Esophagus (tissue), 2 donors: ENCODE measurements at regions not wholly inside any gene's neighbourhood (a gene's known extent, or its start where the extent isn't known, plus 50 kb on each side); places are given as distances from the start of the nearest gene placed in this dataset.

Source experiments
- H3K27ac ChIP-seq, 2 donors: one replicate each; pipeline ENCODE4 v1.5.1; 2013; ENCODE audit warnings: low read depth in 2 of 2, mild to moderate bottlenecking in 2 of 2, inconsistent platforms in 1 of 2, low read length in 1 of 2, moderate library complexity in 1 of 2
- H3K27me3 ChIP-seq, 2 donors: one replicate each; pipeline ENCODE4 v1.6.1; 2013; ENCODE audit warnings: low read length in 2 of 2, control low read depth in 1 of 2, mild to moderate bottlenecking in 1 of 2; ENCODE audit not compliant: insufficient read depth in 2 of 2, control insufficient read depth in 1 of 2
- H3K36me3 ChIP-seq, 2 donors: one replicate each; pipeline ENCODE4 v1.6.1; 2013; ENCODE audit warnings: low read length in 1 of 2; ENCODE audit not compliant: control insufficient read depth in 2 of 2, insufficient read depth in 2 of 2
- H3K4me1 ChIP-seq, 2 donors: one replicate each; pipeline ENCODE4 v1.6.1; 2013; ENCODE audit warnings: low read length in 1 of 2; ENCODE audit not compliant: control insufficient read depth in 2 of 2, insufficient read depth in 2 of 2
- H3K4me3 ChIP-seq, 2 donors: one replicate each; pipeline ENCODE4 v1.5.1; 2013; ENCODE audit warnings: low read length in 2 of 2, mild to moderate bottlenecking in 2 of 2, low read depth in 1 of 2, moderate library complexity in 1 of 2
- H3K9me3 ChIP-seq, 2 donors: one replicate each; pipeline ENCODE4 v1.6.1; 2013; ENCODE audit warnings: mild to moderate bottlenecking in 2 of 2, low read depth in 1 of 2, low read length in 1 of 2, moderate library complexity in 1 of 2; ENCODE audit not compliant: control insufficient read depth in 2 of 2, insufficient read depth in 1 of 2
- WGBS, 2 donors: extraction: QIAGEN DNeasy Blood & Tissue Kit; methylation state at CpG; one replicate each; pipeline ENCODE4 v1.1.7; 2013; 5-methylcytosine and 5-hydroxymethylcytosine counted together
- donor health status: healthy with polysubstance abuse.
- donor health status: Bipolar disorder and iron deficiency.

DNA sequence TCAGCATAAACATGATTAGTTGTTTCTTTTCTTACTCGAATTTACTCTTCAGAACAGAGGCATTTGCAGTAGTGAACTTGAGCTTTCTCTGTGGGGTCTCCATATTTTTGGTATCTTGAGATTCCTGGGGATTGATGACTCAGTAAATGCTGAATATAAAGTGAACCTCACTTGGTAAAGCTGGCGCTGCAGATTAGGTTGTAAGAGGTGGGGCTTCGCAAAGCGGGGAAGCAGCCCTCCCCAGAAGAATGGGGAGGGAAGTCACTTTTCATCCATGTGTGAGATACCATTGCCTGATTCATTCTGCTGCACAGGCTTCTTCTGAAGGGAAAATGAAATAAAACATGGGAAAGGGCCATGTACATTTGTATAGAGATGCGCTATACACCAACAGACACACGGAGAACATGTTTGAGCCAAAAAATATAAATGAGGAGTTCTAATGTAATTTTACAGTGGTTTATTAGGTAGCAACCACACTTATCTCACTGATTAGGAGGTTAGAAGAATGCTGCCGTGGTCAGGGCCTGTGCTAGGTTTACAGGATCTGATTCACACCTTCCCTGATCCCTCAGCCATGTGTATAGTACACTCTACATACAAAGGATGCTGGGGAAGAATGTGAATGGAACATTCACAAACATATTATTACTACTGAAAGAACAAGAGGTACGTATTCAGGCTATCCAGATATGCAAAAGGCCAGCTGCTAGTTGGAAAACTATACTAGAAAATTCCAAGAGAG lies 63.5 kb downstream of the DNTTIP2 start:
- Histone ChIP-seq H3K27me3 (no peaks in the 10 kb centered on the region), H3K27ac (no peak overlapping the region), H3K4me1 (no peaks in the 10 kb centered on the region), H3K9me3 (peaks cover 0 to 2% of the 10 kb centered on the region in 2 donors), H3K36me3 (no peaks in the 10 kb centered on the region), H3K4me3 (no peak overlapping the region)
- WGBS, 2 donors = 82 to 83% methylated on average over 8 of the region's 8 CpGs

DNA sequence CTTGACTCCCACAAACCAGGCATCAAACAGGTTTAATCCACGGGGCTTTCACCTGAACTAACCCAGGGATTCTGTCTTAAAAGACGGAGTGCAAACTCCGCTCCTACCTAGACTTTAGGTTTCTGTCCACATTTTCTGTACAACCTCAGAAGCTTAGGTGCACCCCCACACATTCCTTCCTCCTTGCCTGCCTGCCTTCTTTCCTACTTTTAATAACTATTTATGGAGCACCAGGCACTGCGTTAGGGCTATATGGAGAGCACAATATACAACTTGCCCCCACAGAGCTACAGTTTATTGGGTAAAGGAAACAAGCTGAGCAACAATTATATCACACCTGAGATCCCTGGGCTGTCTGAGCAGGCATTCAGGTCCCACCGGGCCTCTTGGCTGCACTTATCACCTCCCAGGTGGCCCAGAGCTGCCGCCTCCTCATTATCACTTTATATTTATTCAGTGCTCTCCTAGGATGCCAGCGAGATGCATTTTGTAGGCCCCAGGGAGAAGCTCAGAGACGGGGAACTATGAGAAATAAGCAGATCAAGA lies 64.1 kb downstream of the DNTTIP2 start:
- no peak overlapping the region for H3K4me3 ChIP-seq
- H3K27ac ChIP-seq = no peak overlapping the region
- no peaks in the 10 kb centered on the region for H3K36me3 ChIP-seq
- 71 to 82% methylated on average over 8 of the region's 8 CpGs for WGBS, 2 donors
- no peaks in the 10 kb centered on the region for H3K4me1 ChIP-seq
- peaks cover 0 to 2% of the 10 kb centered on the region in 2 donors for H3K9me3 ChIP-seq
- no peaks in the 10 kb centered on the region for H3K27me3 ChIP-seq

DNA sequence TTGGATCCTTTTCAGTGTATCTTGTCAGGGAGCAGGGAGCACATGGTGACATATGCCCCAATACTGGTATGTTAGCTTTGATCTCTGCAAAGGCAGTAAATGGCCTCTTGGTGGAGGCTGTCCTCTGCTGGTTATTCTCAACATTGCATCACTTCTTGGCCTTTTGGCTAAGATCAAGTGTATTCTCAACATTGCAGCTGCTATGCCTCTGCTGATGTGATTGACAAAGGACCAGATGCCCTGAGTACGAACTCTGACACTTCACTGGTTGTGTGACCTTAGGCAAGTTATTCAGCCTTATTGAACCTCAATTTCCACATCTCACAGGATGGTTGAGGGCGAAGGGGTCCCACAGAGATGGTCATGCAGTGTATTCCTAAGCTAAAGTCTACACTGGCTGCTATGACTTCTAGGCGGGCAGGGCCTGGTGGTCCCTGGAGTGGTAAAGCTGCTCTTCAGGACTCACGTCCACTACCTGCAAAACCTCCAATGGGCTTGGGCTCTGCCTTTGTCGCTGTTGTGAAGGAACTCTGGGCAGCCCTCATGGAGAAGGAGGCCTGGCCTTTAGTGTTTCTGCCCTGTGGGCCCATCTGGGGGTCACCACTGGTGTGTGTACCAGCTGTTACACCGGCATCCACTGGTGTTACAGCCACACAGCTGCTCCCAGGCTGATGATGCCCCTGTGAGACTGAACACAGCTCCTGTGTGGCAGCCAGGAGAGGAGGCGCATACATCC lies 64.8 kb downstream of the DNTTIP2 start:
- H3K27me3 ChIP-seq = no peaks in the 10 kb centered on the region
- 78 to 80% methylated on average over 7 of the region's 7 CpGs for WGBS, 2 donors

GRCh38 chr1:93813076-93813475 lies 65.9 kb downstream of the DNTTIP2 start:
- Histone ChIP-seq H3K36me3 (no peaks in the 10 kb centered on the region), H3K27ac (no peak overlapping the region), H3K4me3 (no peak overlapping the region), H3K9me3 (peaks cover 0 to 2% of the 10 kb centered on the region in 2 donors), H3K4me1 (no peaks in the 10 kb centered on the region), H3K27me3 (no peaks in the 10 kb centered on the region)
- WGBS, 2 donors = 91 to 94% methylated on average over 2 of the region's 2 CpGs

More for the DNA sequence above, 64.8 kb downstream of the DNTTIP2 start:
- Histone ChIP-seq H3K27ac (no peak overlapping the region), H3K9me3 (peaks cover 0 to 2% of the 10 kb centered on the region in 2 donors), H3K36me3 (no peaks in the 10 kb centered on the region), H3K4me3 (no peak overlapping the region), H3K4me1 (no peaks in the 10 kb centered on the region)

DNA sequence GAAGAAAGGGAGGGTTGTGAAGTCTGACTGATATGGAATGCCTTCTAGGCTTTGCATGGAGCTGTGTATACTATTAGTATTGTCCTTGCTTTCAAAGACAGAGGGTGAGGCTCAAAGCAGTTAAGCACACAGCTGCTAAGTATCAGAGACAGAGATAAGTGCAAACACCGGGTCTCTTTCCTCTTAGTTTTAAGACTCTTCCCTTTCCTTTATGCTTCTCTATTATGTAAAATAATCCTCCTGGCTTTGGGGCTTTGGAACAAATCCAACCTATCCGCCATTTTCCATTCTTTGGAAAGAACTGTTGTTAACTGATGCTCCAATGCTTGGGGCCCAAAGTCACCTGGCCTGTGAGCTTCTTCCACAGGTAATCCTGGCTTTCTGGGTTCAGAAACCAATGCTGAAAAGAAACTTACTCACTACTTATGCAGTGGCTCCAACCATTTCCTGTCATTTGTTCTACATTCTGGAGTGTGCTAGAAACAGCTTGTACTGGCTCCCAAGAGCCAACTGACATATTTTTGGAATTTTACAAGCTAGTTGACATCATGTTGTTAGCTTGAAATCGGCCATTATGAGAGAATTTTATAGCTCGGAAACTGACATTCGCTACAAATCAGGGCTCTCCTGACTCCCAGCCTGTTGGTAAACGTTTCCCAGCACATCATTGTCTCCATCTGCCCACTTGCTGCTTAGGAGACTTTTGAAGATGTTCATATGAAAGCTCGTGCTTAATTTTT lies 67.5 kb downstream of the DNTTIP2 start:
- Histone ChIP-seq H3K9me3 (peaks cover 0 to 2% of the 10 kb centered on the region in 2 donors), H3K36me3 (no peaks in the 10 kb centered on the region), H3K4me1 (no peaks in the 10 kb centered on the region), H3K27me3 (no peaks in the 10 kb centered on the region), H3K4me3 (no peak overlapping the region), H3K27ac (no peak overlapping the region)
- 73 to 74% methylated on average over 7 of the region's 7 CpGs for WGBS, 2 donors

DNA sequence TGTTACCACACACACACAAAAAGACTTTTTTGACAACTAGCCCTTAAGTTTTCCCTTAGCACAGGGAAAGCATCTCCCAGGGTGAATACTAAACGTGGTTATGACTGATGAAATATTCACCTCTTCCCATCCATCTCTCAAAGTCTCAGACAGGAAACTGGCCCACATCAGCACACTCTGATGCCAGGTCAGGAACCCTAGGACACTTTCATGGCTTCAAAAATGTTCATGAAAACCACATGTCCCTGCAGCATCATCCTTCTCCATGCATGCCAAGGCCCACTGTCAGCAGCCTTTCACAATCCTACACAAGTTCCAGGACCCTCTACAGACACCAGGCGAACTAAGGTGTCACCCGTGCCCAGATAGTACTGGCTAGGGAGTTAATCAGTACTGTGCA lies 68.7 kb downstream of the DNTTIP2 start:
- H3K4me3 ChIP-seq = no peak overlapping the region
- no peaks in the 10 kb centered on the region for H3K36me3 ChIP-seq
- peaks cover 0 to 2% of the 10 kb centered on the region in 2 donors for H3K9me3 ChIP-seq
- 85 to 88% methylated on average over 3 of the region's 3 CpGs for WGBS, 2 donors
- no peaks in the 10 kb centered on the region for H3K4me1 ChIP-seq
- no peaks in the 10 kb centered on the region for H3K27me3 ChIP-seq
- H3K27ac ChIP-seq = no peak overlapping the region

DNA sequence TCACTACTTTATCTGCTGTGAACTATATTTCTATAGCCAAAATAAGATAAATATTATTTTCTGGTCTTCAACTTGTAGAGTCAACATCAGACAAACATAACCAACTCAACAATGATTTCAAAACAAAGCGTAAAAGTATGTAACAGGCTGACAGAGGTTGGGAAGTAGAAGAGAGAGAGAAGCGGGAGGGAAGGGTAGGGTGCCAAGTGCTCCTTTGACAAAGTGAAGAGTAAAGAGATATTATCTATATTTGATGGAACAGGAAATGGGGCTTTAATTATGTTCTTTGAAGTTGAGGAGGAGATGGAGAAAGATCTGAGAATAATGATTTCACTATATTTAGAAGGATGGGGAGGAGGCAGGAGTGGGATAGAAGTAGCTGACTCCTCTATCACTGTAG lies 70.1 kb downstream of the DNTTIP2 start:
- WGBS, 2 donors = 89 to 98% methylated on average over 2 of the region's 2 CpGs
- no peaks in the 10 kb centered on the region for H3K27me3 ChIP-seq
- no peak overlapping the region for H3K27ac ChIP-seq

DNA sequence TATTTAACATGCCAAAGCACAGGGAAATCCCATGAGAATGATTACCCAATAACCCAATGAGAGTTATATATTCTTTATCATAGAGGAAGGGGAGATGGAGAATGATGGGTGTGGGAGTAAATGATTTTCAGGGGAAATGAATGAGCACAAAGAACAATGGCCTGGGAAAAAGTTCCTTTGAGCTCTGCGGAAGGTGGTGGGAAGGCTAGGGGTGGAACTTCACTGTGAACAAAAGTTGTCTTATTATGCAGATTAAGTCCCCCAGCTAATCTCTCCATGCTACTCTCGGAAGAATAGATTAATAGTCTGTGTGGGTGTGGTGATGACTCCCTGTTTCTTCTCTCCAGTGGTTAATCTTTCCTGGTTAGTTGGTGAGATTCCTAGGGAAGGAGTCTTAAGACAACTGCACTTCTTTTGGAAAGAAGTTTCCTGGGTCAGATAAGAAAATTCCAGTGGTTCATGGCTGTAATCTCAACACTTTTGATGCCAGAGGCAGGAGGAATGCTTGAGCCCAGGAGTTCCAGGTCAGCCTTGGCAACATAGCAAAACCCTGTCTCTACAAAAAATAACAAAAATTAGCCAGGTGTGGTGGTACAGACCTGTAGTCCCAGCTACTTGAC lies 71.6 kb downstream of the DNTTIP2 start:
- WGBS, 2 donors = 86 to 87% methylated on average over 2 of the region's 2 CpGs
- Histone ChIP-seq H3K9me3 (peaks cover 0 to 2% of the 10 kb centered on the region in 2 donors), H3K4me3 (no peak overlapping the region), H3K4me1 (no peaks in the 10 kb centered on the region), H3K36me3 (no peaks in the 10 kb centered on the region), H3K27me3 (no peaks in the 10 kb centered on the region), H3K27ac (no peak overlapping the region)

More for the DNA sequence above, 70.1 kb downstream of the DNTTIP2 start:
- no peak overlapping the region for H3K4me3 ChIP-seq
- H3K9me3 ChIP-seq = peaks cover 0 to 2% of the 10 kb centered on the region in 2 donors
- H3K4me1 ChIP-seq = no peaks in the 10 kb centered on the region
- no peaks in the 10 kb centered on the region for H3K36me3 ChIP-seq

DNA sequence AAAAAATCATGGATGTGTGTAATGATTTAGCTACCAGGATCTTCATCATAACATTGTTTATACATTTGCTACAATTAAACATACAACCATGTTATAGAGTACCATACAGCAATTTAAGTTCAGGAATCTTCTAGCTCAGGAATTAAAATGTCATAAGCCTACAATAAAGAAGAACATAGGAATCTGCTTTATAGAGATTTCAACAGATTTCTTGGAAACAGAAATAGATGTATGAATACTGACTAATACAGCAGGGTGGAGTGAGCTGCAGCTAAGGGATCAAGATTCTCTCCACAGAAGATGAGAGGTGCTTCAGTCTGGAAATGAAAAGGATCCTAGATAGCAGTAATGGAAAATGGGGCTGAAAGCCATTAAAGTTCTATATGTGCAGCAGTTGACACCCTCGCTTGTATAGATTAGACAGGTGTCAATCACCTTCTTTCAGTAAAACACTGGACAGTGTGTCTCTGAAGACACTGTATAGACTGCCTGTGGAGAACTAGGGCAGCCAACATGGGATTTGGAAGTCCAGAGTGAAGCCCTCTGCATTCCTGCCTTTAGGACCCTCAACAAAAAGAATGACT lies 73.9 kb downstream of the DNTTIP2 start:
- Histone ChIP-seq H3K9me3 (no peaks in the 10 kb centered on the region), H3K36me3 (no peaks in the 10 kb centered on the region), H3K27me3 (no peaks in the 10 kb centered on the region), H3K27ac (no peak overlapping the region), H3K4me3 (no peak overlapping the region), H3K4me1 (no peaks in the 10 kb centered on the region)
- WGBS, 2 donors = 91 to 96% methylated on average over 1 of the region's 1 CpG
